K562 (cell line): ENCODE measurements at regions not wholly inside any gene's neighbourhood (a gene's known extent, or its start where the extent isn't known, plus 50 kb on each side); places are given as distances from the start of the nearest gene placed in this dataset.

Experiments
- ATAC-seq: fragments of 200-7000 bp; cut with Tn5 transposase; 3 replicates; pipeline ENCODE4 v1.9.1; 2020; ENCODE audit warnings: moderate library complexity
- BruUV-seq: library from RNA; stranded (reverse); fragments of 400-500 nt; replicated peaks from 2 replicates; lab custom pipeline; 2021; lab: Mats Ljungman, UMichigan
- CTCF ChIA-PET: fragments of 300-600 bp; formaldehyde crosslinking; extraction: SDS; loops from one replicate; lab custom pipeline; 2021; ENCODE audit warnings: low intra/inter-chr PET ratio; lab: Yijun Ruan, JAX
- POLR2A ChIA-PET: fragments of 300-600, 350-650 bp; sonication (Branson Sonifier 250); formaldehyde crosslinking; extraction: SDS; loops from one replicate; lab custom pipeline; 2021; ENCODE audit warnings: antibody characterized with exemption, inconsistent platforms; lab: Yijun Ruan, JAX
- DNase-seq, 4 experiments: peaks; one replicate each; pipeline versions ENCODE4 v3.0.0 to v3.0.0-alpha.2; 2011 to 2018; ENCODE audit warnings: low spot score in 3 of 4, mixed read lengths in 3 of 4; ENCODE audit errors: extremely low read depth in 1 of 4
- FAIRE-seq: peaks from 2 replicates; lab custom pipeline; 2011; peaks lifted over from hg19 to GRCh38; lab: Jason Lieb, UNC
- H2AFZ ChIP-seq: 2 replicates; pipeline ENCODE4 v1.6.0; 2011; ENCODE audit warnings: low read depth, low read length, control low read depth, inconsistent platforms
- H3K27ac ChIP-seq: fragments of 200-600 bp; 3 replicates; pipeline ENCODE4 v1.8.0; 2011; ENCODE audit warnings: low read depth, mild to moderate bottlenecking, control low read depth, inconsistent platforms, low read length, moderate library complexity, mixed read lengths; ENCODE audit errors: extremely low read depth
- H3K27me3 ChIP-seq, 2 experiments: fragments of 300-600 bp in 1 of 2; 2 replicates in 1 of 2; 3 replicates in 1 of 2; pipeline versions ENCODE4 v1.6.0 to v1.8.0; 2011; ENCODE audit warnings: inconsistent platforms in 2 of 2, low read length in 2 of 2, mild to moderate bottlenecking in 1 of 2, mixed read lengths in 1 of 2, moderate library complexity in 1 of 2; ENCODE audit not compliant: control insufficient read depth in 2 of 2, insufficient read depth in 2 of 2
- H3K36me3 ChIP-seq: fragments of 300-600 bp; 3 replicates; pipeline ENCODE4 v1.8.0; 2011; ENCODE audit warnings: mild to moderate bottlenecking, low read length, inconsistent platforms; ENCODE audit not compliant: control insufficient read depth, insufficient read depth
- H3K4me1 ChIP-seq, 2 experiments: fragments of 200-600 bp in 1 of 2; replicated peaks in 1 of 2; 2 replicates in 1 of 2; 3 replicates in 1 of 2; pipeline versions ENCODE4 v1.5.1 to v1.8.0; 2011; ENCODE audit warnings: inconsistent platforms in 2 of 2, low read length in 2 of 2, mild to moderate bottlenecking in 1 of 2, mixed read lengths in 1 of 2, moderate library complexity in 1 of 2; ENCODE audit not compliant: control insufficient read depth in 2 of 2, insufficient read depth in 2 of 2
- H3K4me2 ChIP-seq: 2 replicates; pipeline ENCODE4 v1.6.1; 2011; ENCODE audit warnings: low read length, control low read depth, inconsistent platforms, mixed read lengths; ENCODE audit not compliant: insufficient read depth
- H3K4me3 ChIP-seq: fragments of 200-600 bp; sonication (generic), shearing (Covaris generic); 2 replicates; pipeline ENCODE4 v1.5.1; 2016; ENCODE audit warnings: control low read depth, inconsistent platforms
- H3K79me2 ChIP-seq: fragments of 200-600 bp; 3 replicates; pipeline ENCODE4 v1.8.0; 2011; ENCODE audit warnings: low read length, inconsistent platforms; ENCODE audit not compliant: control insufficient read depth, insufficient read depth
- H3K9ac ChIP-seq, 2 experiments: 2 replicates each; pipeline versions ENCODE4 v1.6.0 to v1.6.1; 2011; ENCODE audit warnings: low read depth in 2 of 2, low read length in 2 of 2, control low read depth in 1 of 2, inconsistent platforms in 1 of 2, mild to moderate bottlenecking in 1 of 2, mixed read lengths in 1 of 2; ENCODE audit not compliant: insufficient read depth in 1 of 2
- H3K9me1 ChIP-seq: one replicate; pipeline ENCODE4 v1.6.0; 2011; ENCODE audit warnings: inconsistent platforms, mild to moderate bottlenecking, low read length, moderate library complexity; ENCODE audit not compliant: control insufficient read depth, insufficient read depth
- H3K9me3 ChIP-seq: replicated peaks from 2 replicates; pipeline ENCODE4 v1.5.1; 2011; ENCODE audit warnings: low read depth, low read length, inconsistent platforms; ENCODE audit not compliant: control insufficient read depth, insufficient read depth
- H4K20me1 ChIP-seq: replicated peaks from 2 replicates; pipeline ENCODE4 v1.6.1; 2011; ENCODE audit warnings: low read length, inconsistent platforms, mixed read lengths; ENCODE audit not compliant: control insufficient read depth, insufficient read depth
- ELK1 ChIP-seq: sonication (generic); formaldehyde crosslinking; IDR thresholded peaks from 2 replicates; pipeline ENCODE4 v1.8.1; 2022; ENCODE audit warnings: missing genetic modification reagents
- MEF2A ChIP-seq: IDR thresholded peaks from 2 replicates; pipeline ENCODE4 v1.6.1; 2011; ENCODE audit warnings: low read depth, mild to moderate bottlenecking, low read length, moderate library complexity; ENCODE audit not compliant: control insufficient read depth
- NFXL1 ChIP-seq: fragments of 450-650 bp; formaldehyde crosslinking; IDR thresholded peaks from 2 replicates; pipeline ENCODE4 v1.4.0; 2021; ENCODE audit warnings: mild to moderate bottlenecking
- PML ChIP-seq: IDR thresholded peaks from 2 replicates; pipeline ENCODE4 v1.6.1; 2012; ENCODE audit warnings: low read length, inconsistent platforms
- TARDBP ChIP-seq: fragments of 450-650 bp; IDR thresholded peaks from 2 replicates; pipeline ENCODE4 v1.6.1; 2016
- ZBTB1 ChIP-seq: sonication (generic); formaldehyde crosslinking; IDR thresholded peaks from 2 replicates; pipeline ENCODE4 v1.8.1; 2023; ENCODE audit warnings: missing genetic modification reagents, low read depth, mild to moderate bottlenecking, borderline replicate concordance
- ZBTB17 ChIP-seq: fragments of 450-650 bp; formaldehyde crosslinking; IDR thresholded peaks from 2 replicates; pipeline ENCODE4 v1.4.0; 2020; ENCODE audit warnings: mild to moderate bottlenecking
- ZNF212 ChIP-seq: fragments of 450-650 bp; formaldehyde crosslinking; IDR thresholded peaks from 2 replicates; pipeline ENCODE4 v1.4.0; 2020; ENCODE audit warnings: mild to moderate bottlenecking
- ZNF41 ChIP-seq: fragments of 250-450 bp; sonication (Bioruptor Pico); conservative IDR thresholded peaks from 2 replicates; pipeline ENCODE4 v1.4.0; 2020; ENCODE audit warnings: mild to moderate bottlenecking
- ZNF740 ChIP-seq, 3 experiments: fragments of 200-800 bp in 1 of 3; sonication (Bioruptor generic) in 1 of 3; sonication (generic) in 1 of 3; formaldehyde crosslinking in 1 of 3; IDR thresholded peaks; 2 replicates each; pipeline versions ENCODE4 v1.6.1 to v1.8.0; 2016 to 2022; ENCODE audit warnings: mild to moderate bottlenecking in 2 of 3, missing compliant biosample characterization in 2 of 3, missing genetic modification characterization in 2 of 3, missing genetic modification reagents in 1 of 3
- WGBS: fragments of 100-300 bp; shearing (Covaris generic); methylation state at CpG from one replicate; pipeline ENCODE4 v1.1.6; 2016; ENCODE audit warnings: low coverage, mixed read lengths; ENCODE audit not compliant: insufficient coverage; ENCODE audit errors: missing lambda C conversion rate; 5-methylcytosine and 5-hydroxymethylcytosine counted together
- in situ Hi-C: fragments of 300-500 bp; cut with MboI; formaldehyde crosslinking; loops from 4 replicates; pipeline ENCODE4 v1.15.0; 2018; ENCODE audit warnings: inconsistent platforms, mixed read lengths
- intact Hi-C: fragments of 100-400 bp; cut with micrococcal nuclease; formaldehyde crosslinking; loops from 2 replicates; pipeline ENCODE4 v1.14.2; 2022

- in situ Hi-C loops (no loop called here), intact Hi-C loops (no loop called here)
- Histone ChIP-seq H3K4me1 (no peaks in the 10 kb centered on the region), H3K4me2 (no peak overlapping the region), H3K9ac (no peak overlapping the region), H3K27me3 (no peaks in the 10 kb centered on the region), H2AFZ (no peak overlapping the region), H3K9me1 (no peaks in the 10 kb centered on the region), H3K9me3 (no peaks in the 10 kb centered on the region), H3K79me2 (no peaks in the 10 kb centered on the region), H3K27ac (no peak overlapping the region), H3K36me3 (no peaks in the 10 kb centered on the region), H4K20me1 (no peaks in the 10 kb centered on the region), H3K4me3 (no peak overlapping the region)
- ATAC-seq, result no peak
- 1% methylated on average over 6 of the region's 6 CpGs for WGBS
- ChIA-PET POLR2A (interaction anchor here (0.6 kb wide), 1 partner anchor 69 kb away, joined by 4 read pairs; no protein-coding TSS in a partner anchor), CTCF (no interaction called here)
- no TSS peak for BruUV-seq
- DNase-seq, result no peak
- TF ChIP-seq ZBTB1 (CRISPR knock-in tag), result no peak
- no peak for TF ChIP-seq ZNF212 (CRISPR knock-in tag)
- 0 out of 2 replicates have a peak, but pooled peaks have one; percentile 79 for TF ChIP-seq NFXL1 (CRISPR knock-in tag)
- TF ChIP-seq MEF2A, result no peak
- no peak for TF ChIP-seq ZNF740 (CRISPR knock-in tag; IDR thresholded peaks at IDR 0.05)
- peak in 1 of 2 experiments; percentile 73; a peak in 1 of 4 replicates for TF ChIP-seq ZNF740 (tag; IDR thresholded peaks at IDR 0.05)
- TF ChIP-seq TARDBP, result no peak
- TF ChIP-seq ZBTB17 (CRISPR knock-in tag), result 0 out of 2 replicates have a peak, but pooled peaks have one; percentile 27
- TF ChIP-seq ZNF41 (CRISPR knock-in tag), result no peak
- TF ChIP-seq PML, result no peak
- no peak for TF ChIP-seq ELK1
- no peak for FAIRE-seq
These were observed 592.1 kb downstream of the XIRP2 start for GRCh38 chr2:167480232-167480985.
